GM12892 (cell line): ENCODE measurements at regions not wholly inside any gene's neighbourhood (a gene's known extent, or its start where the extent isn't known, plus 50 kb on each side); places are given as distances from the start of the nearest gene placed in this dataset.

Experiments
- POLR2A ChIP-seq: IDR thresholded peaks from 2 replicates; pipeline ENCODE4 v1.6.1; 2011; ENCODE audit warnings: low read depth, low read length, control low read depth
- TAF1 ChIP-seq: IDR thresholded peaks from 2 replicates; pipeline ENCODE4 v1.6.1; 2011; ENCODE audit warnings: low read depth, mild to moderate bottlenecking, control low read depth, low read length, borderline replicate concordance

GRCh38 chr12:113713156-113713555, 241.5 kb upstream of the LHX5 start:
- no peak for TF ChIP-seq TAF1
- TF ChIP-seq POLR2A, result no peak
